OCI-LY1 (cell line): ENCODE measurements at regions not wholly inside any gene's neighbourhood (a gene's known extent, or its start where the extent isn't known, plus 50 kb on each side); places are given as distances from the start of the nearest gene placed in this dataset.

ENCODE experiments used
- H2AFZ ChIP-seq: fragments of 200-600 bp; sonication (generic), shearing (Covaris generic); 2 replicates; pipeline ENCODE4 v1.6.0; 2014; ENCODE audit warnings: antibody characterized with exemption, mild to moderate bottlenecking, low read length
- H3F3A ChIP-seq: fragments of 200-600 bp; sonication (generic), shearing (Covaris generic); 2 replicates; pipeline ENCODE4 v1.6.0; 2014; ENCODE audit warnings: mild to moderate bottlenecking, antibody characterized with exemption, low read length, moderate library complexity; ENCODE audit not compliant: insufficient read depth
- H3K27ac ChIP-seq: fragments of 200-600 bp; sonication (generic); 2 replicates; pipeline ENCODE4 v1.5.1; 2014; ENCODE audit warnings: low read length, mixed run types, mild to moderate bottlenecking, low read depth; ENCODE audit not compliant: poor library complexity, severe bottlenecking
- H3K27me3 ChIP-seq: fragments of 200-600 bp; sonication (generic); 2 replicates; pipeline ENCODE4 v1.6.0; 2014; ENCODE audit warnings: antibody characterized with exemption, mild to moderate bottlenecking, low read length, moderate library complexity; ENCODE audit not compliant: insufficient read depth
- H3K36me3 ChIP-seq: fragments of 200-600 bp; sonication (generic); 2 replicates; pipeline ENCODE4 v1.6.1; 2014; ENCODE audit warnings: mild to moderate bottlenecking, antibody characterized with exemption, low read length, moderate library complexity, mixed read lengths; ENCODE audit not compliant: insufficient read depth
- H3K4me1 ChIP-seq: fragments of 200-600 bp; sonication (generic); 2 replicates; pipeline ENCODE4 v1.5.1; 2014; ENCODE audit warnings: mild to moderate bottlenecking, low read length, moderate library complexity; ENCODE audit not compliant: insufficient read depth, severe bottlenecking
- H3K4me2 ChIP-seq: fragments of 200-600 bp; sonication (generic), shearing (Covaris generic); 2 replicates; pipeline ENCODE4 v1.6.1; 2014; ENCODE audit warnings: low read length
- H3K4me3 ChIP-seq: fragments of 200-600 bp; sonication (generic); 2 replicates; pipeline ENCODE4 v1.5.1; 2014; ENCODE audit warnings: low read length, low read depth, mild to moderate bottlenecking, mixed read lengths; ENCODE audit not compliant: poor library complexity, severe bottlenecking
- H3K79me2 ChIP-seq: fragments of 200-600 bp; shearing (Covaris generic); 2 replicates; pipeline ENCODE4 v1.6.1; 2016; ENCODE audit warnings: mixed run types, low read length, mixed read lengths; ENCODE audit not compliant: insufficient read depth
- H3K9ac ChIP-seq: fragments of 200-600 bp; sonication (generic), shearing (Covaris generic); 2 replicates; pipeline ENCODE4 v1.6.1; 2014; ENCODE audit warnings: mild to moderate bottlenecking, low read length, mixed read lengths
- H3K9me2 ChIP-seq: fragments of 200-600 bp; sonication (generic), shearing (Covaris generic); 2 replicates; pipeline ENCODE4 v1.6.1; 2014; ENCODE audit warnings: low read depth, mild to moderate bottlenecking, low read length, mixed read lengths
- H3K9me3 ChIP-seq: fragments of 200-600 bp; shearing (Covaris generic); 2 replicates; pipeline ENCODE4 v1.6.1; 2014; ENCODE audit warnings: low read length, mixed read lengths
- H4K20me1 ChIP-seq: fragments of 200-600 bp; sonication (generic), shearing (Covaris generic); 2 replicates; pipeline ENCODE4 v1.6.0; 2016; ENCODE audit warnings: mild to moderate bottlenecking, low read length; ENCODE audit not compliant: insufficient read depth
- CTCF ChIP-seq: fragments of 200-600 bp; sonication (generic), shearing (Covaris generic); IDR thresholded peaks from 2 replicates; pipeline ENCODE4 v1.5.1; 2017; ENCODE audit warnings: mild to moderate bottlenecking, antibody characterized with exemption, low read length, moderate library complexity, mixed read lengths
- EZH2 ChIP-seq: fragments of 200-600 bp; sonication (generic), shearing (Covaris generic); IDR thresholded peaks from 2 replicates; pipeline ENCODE4 v1.8.0; 2017; ENCODE audit warnings: borderline replicate concordance, mixed run types, mild to moderate bottlenecking, antibody characterized with exemption, low read length, moderate library complexity, mixed read lengths

- H4K20me1 ChIP-seq: no peaks in the 10 kb centered on the region
- no peak overlapping the region for H2AFZ ChIP-seq
- no peaks in the 10 kb centered on the region for H3F3A ChIP-seq
- TF ChIP-seq EZH2 (no peak), CTCF (no peak)
- no peaks in the 10 kb centered on the region for H3K79me2 ChIP-seq
- no peaks in the 10 kb centered on the region for H3K9me3 ChIP-seq
- H3K36me3 ChIP-seq: no peaks in the 10 kb centered on the region
- H3K27me3 ChIP-seq: no peaks in the 10 kb centered on the region
- H3K9me2 ChIP-seq: no peaks in the 10 kb centered on the region
- no peak overlapping the region for H3K9ac ChIP-seq
- no peaks in the 10 kb centered on the region for H3K4me1 ChIP-seq
- H3K27ac ChIP-seq: no peak overlapping the region
- no peak overlapping the region for H3K4me2 ChIP-seq
- H3K4me3 ChIP-seq: no peak overlapping the region
Measured at GRCh38 chr1:30010506-30011106, 712.8 kb downstream of the MATN1 start.

GRCh38 chr1:30009720-30010119, 713.7 kb downstream of the MATN1 start:
- no peaks in the 10 kb centered on the region for H3K27me3 ChIP-seq
- H3K4me3 ChIP-seq: no peak overlapping the region
- no peaks in the 10 kb centered on the region for H3K79me2 ChIP-seq
- H3K9me2 ChIP-seq: no peaks in the 10 kb centered on the region
- H2AFZ ChIP-seq: no peak overlapping the region
- no peaks in the 10 kb centered on the region for H4K20me1 ChIP-seq
- TF ChIP-seq CTCF (no peak), EZH2 (no peak)
- H3K9ac ChIP-seq: no peak overlapping the region
- no peaks in the 10 kb centered on the region for H3F3A ChIP-seq
- H3K9me3 ChIP-seq: no peaks in the 10 kb centered on the region
- H3K4me2 ChIP-seq: no peak overlapping the region
- no peak overlapping the region for H3K27ac ChIP-seq
- H3K36me3 ChIP-seq: no peaks in the 10 kb centered on the region
- no peaks in the 10 kb centered on the region for H3K4me1 ChIP-seq

GRCh38 chr1:30008998-30009657, 714.3 kb downstream of the MATN1 start:
- no peak overlapping the region for H3K9ac ChIP-seq
- H3K79me2 ChIP-seq: no peaks in the 10 kb centered on the region
- no peaks in the 10 kb centered on the region for H3K9me2 ChIP-seq
- no peaks in the 10 kb centered on the region for H3F3A ChIP-seq
- H3K27me3 ChIP-seq: no peaks in the 10 kb centered on the region
- no peak overlapping the region for H2AFZ ChIP-seq
- H3K4me1 ChIP-seq: no peaks in the 10 kb centered on the region
- no peaks in the 10 kb centered on the region for H3K9me3 ChIP-seq
- no peaks in the 10 kb centered on the region for H3K36me3 ChIP-seq
- H4K20me1 ChIP-seq: no peaks in the 10 kb centered on the region
- no peak overlapping the region for H3K4me3 ChIP-seq
- no peak overlapping the region for H3K27ac ChIP-seq
- TF ChIP-seq CTCF: no peak
- no peak overlapping the region for H3K4me2 ChIP-seq
